GM18507 (cell line): ENCODE measurements at regions not wholly inside any gene's neighbourhood (a gene's known extent, or its start where the extent isn't known, plus 50 kb on each side); places are given as distances from the start of the nearest gene placed in this dataset.

Source experiments
- DNase-seq: peaks from one replicate; pipeline ENCODE4 v3.0.0; 2011; ENCODE audit warnings: low read depth; ENCODE audit not compliant: insufficient read length; ENCODE audit errors: extremely low spot score
- FAIRE-seq: peaks from 2 replicates; lab custom pipeline; 2011; peaks lifted over from hg19 to GRCh38; lab: Jason Lieb, UNC

- peak; percentile 94 for FAIRE-seq
- DNase-seq: peak; percentile 2
Observed at GRCh38 chr12:90299121-90299520, 590.5 kb upstream of the ATP2B1 start.

- no peak for DNase-seq
- no peak for FAIRE-seq
Observed at GRCh38 chr12:90298289-90298948, 589.8 kb upstream of the ATP2B1 start.

- DNase-seq: no peak
- FAIRE-seq: no peak
Observed at GRCh38 chr12:90295858-90296257, 587.2 kb upstream of the ATP2B1 start.

- FAIRE-seq: no peak
- no peak for DNase-seq
Observed at GRCh38 chr12:90292183-90292582, 583.5 kb upstream of the ATP2B1 start.

GRCh38 chr12:90290980-90291975, 582.6 kb upstream of the ATP2B1 start:
- DNase-seq (no peak), FAIRE-seq (no peak)

GRCh38 chr12:90287585-90287984, 578.9 kb upstream of the ATP2B1 start:
- no peak for DNase-seq
- FAIRE-seq: no peak

GRCh38 chr12:90281154-90281868, 572.7 kb upstream of the ATP2B1 start:
- DNase-seq: no peak
- no peak for FAIRE-seq

- DNase-seq (no peak), FAIRE-seq (peak; percentile 26)
Observed at GRCh38 chr12:90280564-90281058, 572.0 kb upstream of the ATP2B1 start.

GRCh38 chr12:90280033-90280432, 571.4 kb upstream of the ATP2B1 start:
- no peak for DNase-seq
- FAIRE-seq: no peak

- FAIRE-seq (no peak), DNase-seq (no peak)
Observed at GRCh38 chr12:90275088-90275487, 566.5 kb upstream of the ATP2B1 start.

GRCh38 chr12:90274407-90274806, 565.8 kb upstream of the ATP2B1 start:
- FAIRE-seq: no peak
- no peak for DNase-seq

GRCh38 chr12:90268574-90268973, 559.9 kb upstream of the ATP2B1 start:
- FAIRE-seq (no peak), DNase-seq (no peak)

GRCh38 chr12:90262251-90262650, 553.6 kb upstream of the ATP2B1 start:
- DNase-seq: no peak
- no peak for FAIRE-seq

GRCh38 chr12:90261283-90261682, 552.6 kb upstream of the ATP2B1 start:
- DNase-seq (no peak), FAIRE-seq (no peak)

GRCh38 chr12:90260136-90260535, 551.5 kb upstream of the ATP2B1 start:
- FAIRE-seq: no peak

GRCh38 chr12:90257927-90258624, 549.4 kb upstream of the ATP2B1 start:
- DNase-seq (no peak), FAIRE-seq (no peak)

More at GRCh38 chr12:90260136-90260535, 551.5 kb upstream of the ATP2B1 start:
- no peak for DNase-seq

- no peak for FAIRE-seq
- DNase-seq: no peak
Observed at GRCh38 chr12:90254796-90255195, 546.2 kb upstream of the ATP2B1 start.

- peak; percentile 91 for FAIRE-seq
Observed at GRCh38 chr12:90253674-90254181, 545.1 kb upstream of the ATP2B1 start.

GRCh38 chr12:90253136-90253535, 544.5 kb upstream of the ATP2B1 start:
- DNase-seq (no peak), FAIRE-seq (no peak)

More at GRCh38 chr12:90253674-90254181, 545.1 kb upstream of the ATP2B1 start:
- peak; percentile 17 for DNase-seq
